Progenitor cell of endocrine pancreas (in vitro differentiated cells): ENCODE measurements at regions not wholly inside any gene's neighbourhood (a gene's known extent, or its start where the extent isn't known, plus 50 kb on each side); places are given as distances from the start of the nearest gene placed in this dataset.

ENCODE experiments used
- DNase-seq: peaks from one replicate; pipeline ENCODE4 v3.0.0; 2021; ENCODE audit warnings: low spot score; ENCODE audit not compliant: unreplicated experiment
- H3K27ac Mint-ChIP-seq: 2 replicates; pipeline ENCODE4 v1.8.0; 2021; ENCODE audit warnings: mild to moderate bottlenecking, moderate library complexity, mixed read lengths
- H3K27me3 Mint-ChIP-seq: 2 replicates; pipeline ENCODE4 v1.8.0; 2021; ENCODE audit warnings: mixed read lengths
- H3K36me3 Mint-ChIP-seq: 2 replicates; pipeline ENCODE4 v1.8.0; 2022; ENCODE audit warnings: mixed read lengths; ENCODE audit not compliant: insufficient read depth
- H3K4me1 Mint-ChIP-seq: 2 replicates; pipeline ENCODE4 v1.8.0; 2021; ENCODE audit warnings: low read depth, mixed read lengths
- H3K4me3 Mint-ChIP-seq: 2 replicates; pipeline ENCODE4 v1.8.0; 2021; ENCODE audit warnings: low read depth, mild to moderate bottlenecking, moderate library complexity, mixed read lengths
- H3K9me3 Mint-ChIP-seq: 2 replicates; pipeline ENCODE4 v1.8.0; 2021; ENCODE audit warnings: low read depth, mixed read lengths
- CTCF ChIP-seq: fragments of 200-600 bp; sonication (generic); IDR thresholded peaks from one replicate; pipeline ENCODE4 v1.5.0; 2021; ENCODE audit warnings: antibody characterized with exemption, mild to moderate bottlenecking; ENCODE audit not compliant: unreplicated experiment

- H3K4me3 Mint-ChIP-seq = no peak overlapping the region
- no peaks in the 10 kb centered on the region for H3K4me1 Mint-ChIP-seq
- H3K27ac Mint-ChIP-seq = no peak overlapping the region
- H3K9me3 Mint-ChIP-seq = no peaks in the 10 kb centered on the region
- no peak for TF ChIP-seq CTCF
- DNase-seq = no peak
- no peaks in the 10 kb centered on the region for H3K27me3 Mint-ChIP-seq
- no peaks in the 10 kb centered on the region for H3K36me3 Mint-ChIP-seq
Measured at GRCh38 chr6:95071464-95071863, 505.9 kb upstream of the MANEA start.

GRCh38 chr6:95078457-95078856, 498.9 kb upstream of the MANEA start:
- H3K27me3 Mint-ChIP-seq = no peaks in the 10 kb centered on the region
- H3K36me3 Mint-ChIP-seq = no peaks in the 10 kb centered on the region
- no peaks in the 10 kb centered on the region for H3K9me3 Mint-ChIP-seq
- TF ChIP-seq CTCF = no peak
- H3K4me3 Mint-ChIP-seq = no peak overlapping the region
- H3K4me1 Mint-ChIP-seq = no peaks in the 10 kb centered on the region
- no peak for DNase-seq
- no peak overlapping the region for H3K27ac Mint-ChIP-seq

- no peak for DNase-seq
- no peak for TF ChIP-seq CTCF
- Mint-ChIP-seq H3K36me3 (no peaks in the 10 kb centered on the region), H3K4me3 (no peak overlapping the region), H3K27me3 (no peaks in the 10 kb centered on the region), H3K9me3 (no peaks in the 10 kb centered on the region), H3K4me1 (no peaks in the 10 kb centered on the region), H3K27ac (no peak overlapping the region)
Measured at GRCh38 chr6:95081231-95081630, 496.1 kb upstream of the MANEA start.

- Mint-ChIP-seq H3K9me3 (no peaks in the 10 kb centered on the region), H3K27ac (no peak overlapping the region), H3K36me3 (no peaks in the 10 kb centered on the region), H3K4me3 (no peak overlapping the region), H3K27me3 (no peaks in the 10 kb centered on the region), H3K4me1 (no peaks in the 10 kb centered on the region)
- no peak for DNase-seq
- no peak for TF ChIP-seq CTCF
Measured at GRCh38 chr6:95081949-95082348, 495.4 kb upstream of the MANEA start.

GRCh38 chr6:95083506-95083905, 493.8 kb upstream of the MANEA start:
- Mint-ChIP-seq H3K36me3 (no peaks in the 10 kb centered on the region), H3K27me3 (no peaks in the 10 kb centered on the region), H3K4me3 (no peak overlapping the region), H3K9me3 (no peaks in the 10 kb centered on the region), H3K4me1 (no peaks in the 10 kb centered on the region), H3K27ac (no peak overlapping the region)
- no peak for DNase-seq
- TF ChIP-seq CTCF = no peak
